ENCODE measurements at regions not wholly inside any gene's neighbourhood (a gene's known extent, or its start where the extent isn't known, plus 50 kb on each side); places are given as distances from the start of the nearest gene placed in this dataset.

DNA sequence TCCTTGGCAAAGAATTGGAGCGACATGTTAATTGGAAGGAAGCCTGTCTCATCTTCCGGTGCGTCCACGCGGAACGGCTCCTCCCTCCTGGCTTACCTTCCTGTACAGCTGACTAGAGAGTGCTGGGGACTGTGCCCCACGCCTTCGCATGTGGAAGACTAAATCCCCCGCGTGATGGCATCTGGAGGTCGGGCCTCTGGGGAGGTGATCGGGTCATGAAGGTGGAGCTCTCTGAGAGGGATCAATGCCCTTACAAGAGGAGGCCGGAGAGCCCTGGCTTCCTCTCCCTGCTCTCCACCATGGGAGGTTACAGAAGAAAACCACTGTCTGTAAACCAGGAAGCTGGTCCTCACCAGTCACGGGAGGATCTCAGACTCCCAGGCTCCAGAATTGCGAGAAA, 104.1 kb upstream of the OTOS start:
- H3K4me3 ChIP-seq (ENCODE audit: low read depth in 2 of 2, low read length in 1 of 2) = no peak overlapping the region
- CTCF ChIA-PET = interaction anchor here (0.7 to 0.8 kb wide), 2 partner anchors 49 to 105 kb away, joined by 3 to 4 read pairs; no protein-coding TSS in a partner anchor
- TF ChIP-seq MXI1 (IDR thresholded peaks at IDR 0.05; ENCODE audit: low read depth, low read length) = no peak
- TF ChIP-seq, protein P1, sequence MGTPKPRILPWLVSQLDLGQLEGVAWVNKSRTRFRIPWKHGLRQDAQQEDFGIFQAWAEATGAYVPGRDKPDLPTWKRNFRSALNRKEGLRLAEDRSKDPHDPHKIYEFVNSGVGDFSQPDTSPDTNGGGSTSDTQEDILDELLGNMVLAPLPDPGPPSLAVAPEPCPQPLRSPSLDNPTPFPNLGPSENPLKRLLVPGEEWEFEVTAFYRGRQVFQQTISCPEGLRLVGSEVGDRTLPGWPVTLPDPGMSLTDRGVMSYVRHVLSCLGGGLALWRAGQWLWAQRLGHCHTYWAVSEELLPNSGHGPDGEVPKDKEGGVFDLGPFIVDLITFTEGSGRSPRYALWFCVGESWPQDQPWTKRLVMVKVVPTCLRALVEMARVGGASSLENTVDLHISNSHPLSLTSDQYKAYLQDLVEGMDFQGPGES (IDR thresholded peaks at IDR 0.05; ENCODE audit: low read depth, low read length) = no peak
- TF ChIP-seq, protein P2, sequence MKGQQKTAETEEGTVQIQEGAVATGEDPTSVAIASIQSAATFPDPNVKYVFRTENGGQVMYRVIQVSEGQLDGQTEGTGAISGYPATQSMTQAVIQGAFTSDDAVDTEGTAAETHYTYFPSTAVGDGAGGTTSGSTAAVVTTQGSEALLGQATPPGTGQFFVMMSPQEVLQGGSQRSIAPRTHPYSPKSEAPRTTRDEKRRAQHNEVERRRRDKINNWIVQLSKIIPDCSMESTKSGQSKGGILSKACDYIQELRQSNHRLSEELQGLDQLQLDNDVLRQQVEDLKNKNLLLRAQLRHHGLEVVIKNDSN (IDR thresholded peaks at IDR 0.05; ENCODE audit: borderline replicate concordance, low read depth) = no peak
- no peak for TF ChIP-seq SMC3 (IDR thresholded peaks at IDR 0.05; ENCODE audit: low read depth, low read length)
- no peak for TF ChIP-seq RFX5 (IDR thresholded peaks at IDR 0.05; ENCODE audit: low read length)
- TF ChIP-seq FOSL2 (IDR thresholded peaks at IDR 0.05; ENCODE audit: borderline replicate concordance, low read depth) = no peak
- TF ChIP-seq, protein P3, sequence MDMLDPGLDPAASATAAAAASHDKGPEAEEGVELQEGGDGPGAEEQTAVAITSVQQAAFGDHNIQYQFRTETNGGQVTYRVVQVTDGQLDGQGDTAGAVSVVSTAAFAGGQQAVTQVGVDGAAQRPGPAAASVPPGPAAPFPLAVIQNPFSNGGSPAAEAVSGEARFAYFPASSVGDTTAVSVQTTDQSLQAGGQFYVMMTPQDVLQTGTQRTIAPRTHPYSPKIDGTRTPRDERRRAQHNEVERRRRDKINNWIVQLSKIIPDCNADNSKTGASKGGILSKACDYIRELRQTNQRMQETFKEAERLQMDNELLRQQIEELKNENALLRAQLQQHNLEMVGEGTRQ (IDR thresholded peaks at IDR 0.05; ENCODE audit: borderline replicate concordance, low read depth, low read length) = no peak
- TF ChIP-seq POLR2AphosphoS5 (IDR thresholded peaks at IDR 0.05; ENCODE audit: low read depth, low read length) = no peak
- TF ChIP-seq TAF1 (IDR thresholded peaks at IDR 0.05; ENCODE audit: borderline replicate concordance, low read depth, low read length) = no peak
- no peak for TF ChIP-seq SIN3A (IDR thresholded peaks at IDR 0.05; ENCODE audit: borderline replicate concordance, low read depth, low read length)
- TF ChIP-seq FOXM1 (IDR thresholded peaks at IDR 0.05; ENCODE audit: low read depth) = no peak
- no peaks in the 10 kb centered on the region for H4K20me1 ChIP-seq (ENCODE audit: insufficient read depth)
- H3K79me2 ChIP-seq (ENCODE audit: insufficient read depth) = no peaks in the 10 kb centered on the region
- no peak overlapping the region for H3K4me2 ChIP-seq
- no peaks in the 10 kb centered on the region for H3F3A ChIP-seq (replicated peaks; ENCODE audit: insufficient read depth)
- no peak overlapping the region for H3K9ac ChIP-seq
- no peak overlapping the region for H2AFZ ChIP-seq (ENCODE audit: low read depth)
- H3K4me1 ChIP-seq (ENCODE audit: control insufficient read depth in 1 of 2, insufficient read depth in 2 of 2, low read depth in 1 of 2, low read length in 1 of 2) = peaks cover 0 to 15% of the 10 kb centered on the region in 2 experiments; a peak in 1 of 4 replicates
- no peaks in the 10 kb centered on the region for H3K9me2 ChIP-seq
- POLR2A ChIA-PET = no interaction called here
- no peaks in the 10 kb centered on the region for H3K36me3 ChIP-seq (replicated peaks in 1 of 2; ENCODE audit: control insufficient read depth in 1 of 2, insufficient read depth in 2 of 2, low read length in 1 of 2)
- 72% methylated on average over 14 of the region's 15 CpGs for WGBS (ENCODE audit: low lambda C conversion rate)
- no peaks in the 10 kb centered on the region for H3K9me3 ChIP-seq
- DNase-seq = no peak
- H3K27me3 ChIP-seq (ENCODE audit: insufficient read depth) = no peaks in the 10 kb centered on the region
- no peak overlapping the region for H3K27ac ChIP-seq (ENCODE audit: low read depth in 2 of 2, low read length in 1 of 2)

DNA sequence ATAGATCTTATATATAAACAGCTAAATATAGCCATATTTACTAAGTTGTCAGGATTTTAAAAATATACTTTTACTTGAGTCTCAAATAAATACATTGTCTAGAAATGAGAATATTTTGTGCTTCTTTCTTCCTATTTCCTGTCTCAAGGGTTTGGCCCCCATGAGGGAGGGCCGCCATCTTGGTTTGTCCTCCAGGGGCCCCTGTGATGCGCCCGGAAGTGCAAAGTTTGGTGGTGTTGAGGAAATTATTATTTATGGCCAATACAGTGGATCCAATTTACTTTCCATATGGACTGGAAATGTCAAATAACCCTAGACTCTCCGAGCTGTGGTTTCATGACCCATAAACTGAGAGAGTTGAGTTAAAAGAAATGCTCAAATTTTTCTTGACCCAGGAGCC, 104.7 kb upstream of the OTOS start:
- DNase-seq = no peak
- ChIA-PET POLR2A (no interaction called here), CTCF (interaction anchor here (0.7 to 0.8 kb wide), 2 partner anchors 48 to 105 kb away, joined by 3 to 4 read pairs; no protein-coding TSS in a partner anchor)
- no peaks in the 10 kb centered on the region for H4K20me1 ChIP-seq (ENCODE audit: insufficient read depth)
- peaks cover 0 to 15% of the 10 kb centered on the region in 2 experiments; a peak in 1 of 4 replicates for H3K4me1 ChIP-seq (ENCODE audit: control insufficient read depth in 1 of 2, insufficient read depth in 2 of 2, low read depth in 1 of 2, low read length in 1 of 2)
- H3K9me2 ChIP-seq = no peaks in the 10 kb centered on the region
- H3K36me3 ChIP-seq (replicated peaks in 1 of 2; ENCODE audit: control insufficient read depth in 1 of 2, insufficient read depth in 2 of 2, low read length in 1 of 2) = no peaks in the 10 kb centered on the region
- H2AFZ ChIP-seq (ENCODE audit: low read depth) = no peak overlapping the region
- H3K27me3 ChIP-seq (ENCODE audit: insufficient read depth) = no peaks in the 10 kb centered on the region
- H3F3A ChIP-seq (replicated peaks; ENCODE audit: insufficient read depth) = no peaks in the 10 kb centered on the region
- no peaks in the 10 kb centered on the region for H3K9me3 ChIP-seq
- H3K27ac ChIP-seq (ENCODE audit: low read depth in 2 of 2, low read length in 1 of 2) = no peak overlapping the region
- H3K79me2 ChIP-seq (ENCODE audit: insufficient read depth) = no peaks in the 10 kb centered on the region
- H3K4me2 ChIP-seq = no peak overlapping the region
- no peak overlapping the region for H3K4me3 ChIP-seq (ENCODE audit: low read depth in 2 of 2, low read length in 1 of 2)
- H3K9ac ChIP-seq = no peak overlapping the region
- 73% methylated on average over 4 of the region's 4 CpGs for WGBS (ENCODE audit: low lambda C conversion rate)
- TF ChIP-seq, protein P4, sequence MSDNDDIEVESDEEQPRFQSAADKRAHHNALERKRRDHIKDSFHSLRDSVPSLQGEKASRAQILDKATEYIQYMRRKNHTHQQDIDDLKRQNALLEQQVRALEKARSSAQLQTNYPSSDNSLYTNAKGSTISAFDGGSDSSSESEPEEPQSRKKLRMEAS (IDR thresholded peaks at IDR 0.05; ENCODE audit: low read depth) = no peak
- TF ChIP-seq GATA2 (CRISPR knock-in tag; IDR thresholded peaks at IDR 0.05) (no peak), CHD2 (IDR thresholded peaks at IDR 0.05; ENCODE audit: low read length, partially characterized antibody) (no peak), RXRA (IDR thresholded peaks at IDR 0.05; ENCODE audit: borderline replicate concordance, low read depth) (no peak), SIN3A (IDR thresholded peaks at IDR 0.05; ENCODE audit: borderline replicate concordance, low read depth, low read length) (no peak), RCOR1 (IDR thresholded peaks at IDR 0.05; ENCODE audit: low read length) (no peak), RFX5 (IDR thresholded peaks at IDR 0.05; ENCODE audit: low read length) (no peak), NFIC (IDR thresholded peaks at IDR 0.05; ENCODE audit: borderline replicate concordance) (no peak), ELF1 (IDR thresholded peaks at IDR 0.05) (no peak)
- TF ChIP-seq, protein P1 (IDR thresholded peaks at IDR 0.05; ENCODE audit: low read depth, low read length) = no peak
- TF ChIP-seq, protein P3 (IDR thresholded peaks at IDR 0.05; ENCODE audit: borderline replicate concordance, low read depth, low read length) = no peak

Measured in SK-N-SH (cell line).